Lower leg skin (tissue), 4 donors: ENCODE measurements at regions not wholly inside any gene's neighbourhood (a gene's known extent, or its start where the extent isn't known, plus 50 kb on each side); places are given as distances from the start of the nearest gene placed in this dataset.

Source experiments
- DNase-seq, 2 donors: peaks; one replicate each; pipeline ENCODE4 v3.0.0-alpha.2; 2019; ENCODE audit warnings: low spot score in 2 of 2
- H3K4me3 ChIP-seq: fragments of 200-600 bp; sonication (generic); 2 replicates; pipeline ENCODE4 v1.5.1; 2017; ENCODE audit warnings: mild to moderate bottlenecking, low read depth; ENCODE audit not compliant: poor library complexity, severe bottlenecking
- CTCF ChIP-seq, 3 donors: fragments of 450-650 bp; IDR thresholded peaks; one replicate each; pipeline ENCODE4 v1.5.1; 2016; ENCODE audit warnings: antibody characterized with exemption in 3 of 3, mild to moderate bottlenecking in 3 of 3, moderate library complexity in 2 of 3
- POLR2A ChIP-seq, 2 donors: fragments of 450-650 bp; IDR thresholded peaks; one replicate each; pipeline ENCODE4 v1.6.1; 2016 to 2017; ENCODE audit warnings: antibody characterized with exemption in 2 of 2, mild to moderate bottlenecking in 1 of 2, moderate library complexity in 1 of 2
- WGBS, 2 donors: methylation state at CpG; one replicate each; pipeline ENCODE4 v1.1.5; 2018; 5-methylcytosine and 5-hydroxymethylcytosine counted together
- intact Hi-C: fragments of 100-400 bp; cut with DNase I; formaldehyde crosslinking; loops from one replicate; pipeline ENCODE4 v1.15.0; 2023; ENCODE audit warnings: low total_unique reads

GRCh38 chr11:127135256-127135655 lies 134.7 kb upstream of the KIRREL3 start:
- intact Hi-C loops = no loop called here

GRCh38 chr11:127133061-127133460 lies 132.5 kb upstream of the KIRREL3 start:
- no peak for DNase-seq
- WGBS, 2 donors = 69 to 72% methylated on average over 6 of the region's 6 CpGs
- TF ChIP-seq CTCF (IDR thresholded peaks at IDR 0.05) (no peak), POLR2A (IDR thresholded peaks at IDR 0.05) (no peak)
- intact Hi-C loops = no loop called here
- no peak overlapping the region for H3K4me3 ChIP-seq

More at GRCh38 chr11:127135256-127135655, 134.7 kb upstream of the KIRREL3 start:
- H3K4me3 ChIP-seq = no peak overlapping the region
- no peak for DNase-seq
- 86 to 100% methylated on average over 3 of the region's 3 CpGs for WGBS, 2 donors
- TF ChIP-seq CTCF (IDR thresholded peaks at IDR 0.05) = no peak
- TF ChIP-seq POLR2A (IDR thresholded peaks at IDR 0.05) = no peak

- TF ChIP-seq POLR2A (IDR thresholded peaks at IDR 0.05) (no peak), CTCF (IDR thresholded peaks at IDR 0.05) (no peak)
Measured at GRCh38 chr11:127130321-127130720, 129.8 kb upstream of the KIRREL3 start.

GRCh38 chr11:127126986-127127385 lies 126.4 kb upstream of the KIRREL3 start:
- no peak overlapping the region for H3K4me3 ChIP-seq
- TF ChIP-seq POLR2A (IDR thresholded peaks at IDR 0.05) (no peak), CTCF (IDR thresholded peaks at IDR 0.05) (no peak)
- intact Hi-C loops = no loop called here
- DNase-seq = no peak
- WGBS, 2 donors = 30 to 38% methylated on average over 3 of the region's 3 CpGs

More at GRCh38 chr11:127130321-127130720, 129.8 kb upstream of the KIRREL3 start:
- intact Hi-C loops = no loop called here
- WGBS, 2 donors = 94% methylated on average over 1 of the region's 1 CpG
- no peak for DNase-seq
- no peak overlapping the region for H3K4me3 ChIP-seq

- 67 to 79% methylated on average over 5 of the region's 5 CpGs for WGBS, 2 donors
- no peak for DNase-seq
Measured at GRCh38 chr11:127119356-127119755, 118.8 kb upstream of the KIRREL3 start.

More at GRCh38 chr11:127119356-127119755, 118.8 kb upstream of the KIRREL3 start:
- TF ChIP-seq POLR2A (IDR thresholded peaks at IDR 0.05) (no peak), CTCF (IDR thresholded peaks at IDR 0.05) (no peak)
- intact Hi-C loops = no loop called here
- no peak overlapping the region for H3K4me3 ChIP-seq
